ENCODE measurements at regions not wholly inside any gene's neighbourhood (a gene's known extent, or its start where the extent isn't known, plus 50 kb on each side); places are given as distances from the start of the nearest gene placed in this dataset.

- TF ChIP-seq POLR2A (IDR thresholded peaks at IDR 0.05; ENCODE audit: low read length): no peak
- no peak for TF ChIP-seq GATA1 (IDR thresholded peaks at IDR 0.05; ENCODE audit: low read depth, low read length)
These were observed 815.3 kb downstream of the TUSC7 start for GRCh38 chr3:117524890-117525289.
